Neural cell (in vitro differentiated cells): ENCODE measurements at regions not wholly inside any gene's neighbourhood (a gene's known extent, or its start where the extent isn't known, plus 50 kb on each side); places are given as distances from the start of the nearest gene placed in this dataset.

Source experiments
- H2AFZ ChIP-seq: fragments of 200-600, 300-800 bp; sonication (generic), shearing (Covaris generic); 2 replicates; pipeline ENCODE4 v1.6.0; 2014; ENCODE audit warnings: low read depth, mild to moderate bottlenecking, antibody characterized with exemption, low read length, moderate library complexity
- H3F3A ChIP-seq: fragments of 200-600 bp; shearing (Covaris generic); 2 replicates; pipeline ENCODE4 v1.6.1; 2016; ENCODE audit warnings: mild to moderate bottlenecking, moderate library complexity, mixed read lengths, antibody characterized with exemption, low read length; ENCODE audit not compliant: insufficient read depth, poor library complexity, severe bottlenecking
- H3K27ac ChIP-seq: fragments of 200-600, 300-800 bp; sonication (generic), shearing (Covaris generic); 2 replicates; pipeline ENCODE4 v1.5.1; 2014; ENCODE audit warnings: mild to moderate bottlenecking, low read length, moderate library complexity
- H3K27me3 ChIP-seq: fragments of 300-800, 200-600 bp; sonication (generic), shearing (Covaris generic); 2 replicates; pipeline ENCODE4 v1.6.0; 2014; ENCODE audit warnings: mild to moderate bottlenecking, low read depth, low read length, moderate library complexity; ENCODE audit not compliant: insufficient read depth
- H3K36me3 ChIP-seq: fragments of 300-800, 200-600 bp; sonication (generic), shearing (Covaris generic); 2 replicates; pipeline ENCODE4 v1.5.1; 2014; ENCODE audit warnings: mild to moderate bottlenecking, antibody characterized with exemption, low read length, moderate library complexity; ENCODE audit not compliant: insufficient read depth
- H3K4me2 ChIP-seq: fragments of 300-800, 200-600 bp; sonication (generic), shearing (Covaris generic); 2 replicates; pipeline ENCODE4 v1.6.0; 2014; ENCODE audit warnings: mild to moderate bottlenecking, low read length
- H3K4me3 ChIP-seq: fragments of 300-800, 200-600 bp; sonication (generic), shearing (Covaris generic); 2 replicates; pipeline ENCODE4 v1.5.1; 2014; ENCODE audit warnings: mild to moderate bottlenecking, low read length, moderate library complexity
- H3K79me2 ChIP-seq: fragments of 200-600 bp; shearing (Covaris generic); replicated peaks from 2 replicates; pipeline ENCODE4 v1.6.0; 2014; ENCODE audit warnings: mild to moderate bottlenecking, low read length, moderate library complexity; ENCODE audit not compliant: insufficient read depth
- H3K9ac ChIP-seq: fragments of 300-800, 200-600 bp; sonication (generic), shearing (Covaris generic); 2 replicates; pipeline ENCODE4 v1.6.1; 2016; ENCODE audit warnings: mild to moderate bottlenecking, low read length, mixed read lengths
- H3K9me2 ChIP-seq: fragments of 200-600 bp; shearing (Covaris generic); 2 replicates; pipeline ENCODE4 v1.6.1; 2016; ENCODE audit warnings: mild to moderate bottlenecking, low read length, mixed read lengths; ENCODE audit not compliant: insufficient read depth
- H3K9me3 ChIP-seq: fragments of 200-600, 300-800 bp; sonication (generic), shearing (Covaris generic); 2 replicates; pipeline ENCODE4 v1.6.1; 2016; ENCODE audit warnings: mild to moderate bottlenecking, mixed run types, low read length, moderate library complexity, mixed read lengths
- H4K20me1 ChIP-seq: fragments of 200-600 bp; shearing (Covaris generic); 2 replicates; pipeline ENCODE4 v1.6.1; 2016; ENCODE audit warnings: mild to moderate bottlenecking, mixed run types; ENCODE audit not compliant: insufficient read depth
- EP300 ChIP-seq: fragments of 450-650 bp; conservative IDR thresholded peaks from 2 replicates; pipeline ENCODE4 v1.6.1; 2014; ENCODE audit warnings: antibody characterized with exemption, mild to moderate bottlenecking, moderate library complexity; ENCODE audit not compliant: poor library complexity, severe bottlenecking
- EZH2 ChIP-seq: fragments of 200-600, 300-800 bp; shearing (Covaris generic), sonication (generic); IDR thresholded peaks from 2 replicates; pipeline ENCODE4 v1.6.1; 2014; ENCODE audit warnings: antibody characterized with exemption, low read length, borderline replicate concordance, mild to moderate bottlenecking; ENCODE audit not compliant: insufficient read depth, poor library complexity, severe bottlenecking
- MXI1 ChIP-seq: fragments of 450-650 bp; conservative IDR thresholded peaks from 2 replicates; pipeline ENCODE4 v1.6.1; 2014; ENCODE audit warnings: antibody characterized with exemption, mild to moderate bottlenecking; ENCODE audit not compliant: poor library complexity, severe bottlenecking
- POLR2AphosphoS5 ChIP-seq: IDR thresholded peaks from 2 replicates; pipeline ENCODE4 v1.6.1; 2012
- RAD21 ChIP-seq: fragments of 450-650 bp; conservative IDR thresholded peaks from 2 replicates; pipeline ENCODE4 v1.6.1; 2014; ENCODE audit warnings: antibody characterized with exemption, mild to moderate bottlenecking, moderate library complexity
- SMC3 ChIP-seq: fragments of 450-650 bp; conservative IDR thresholded peaks from 2 replicates; pipeline ENCODE4 v1.6.1; 2014; ENCODE audit warnings: antibody characterized with exemption, mild to moderate bottlenecking, moderate library complexity; ENCODE audit not compliant: poor library complexity
- TAF1 ChIP-seq: IDR thresholded peaks from 2 replicates; pipeline ENCODE4 v1.6.1; 2012; ENCODE audit warnings: low read depth
- TF ChIP-seq, protein P1 (sequence below): IDR thresholded peaks from 2 replicates; pipeline ENCODE4 v1.6.1; 2012; ENCODE audit warnings: borderline replicate concordance
- TF ChIP-seq, protein P2 (sequence below): fragments of 450-650 bp; IDR thresholded peaks from 2 replicates; pipeline ENCODE4 v1.5.1; 2014; ENCODE audit warnings: antibody characterized with exemption, mild to moderate bottlenecking, moderate library complexity; ENCODE audit not compliant: poor library complexity, severe bottlenecking

DNA sequence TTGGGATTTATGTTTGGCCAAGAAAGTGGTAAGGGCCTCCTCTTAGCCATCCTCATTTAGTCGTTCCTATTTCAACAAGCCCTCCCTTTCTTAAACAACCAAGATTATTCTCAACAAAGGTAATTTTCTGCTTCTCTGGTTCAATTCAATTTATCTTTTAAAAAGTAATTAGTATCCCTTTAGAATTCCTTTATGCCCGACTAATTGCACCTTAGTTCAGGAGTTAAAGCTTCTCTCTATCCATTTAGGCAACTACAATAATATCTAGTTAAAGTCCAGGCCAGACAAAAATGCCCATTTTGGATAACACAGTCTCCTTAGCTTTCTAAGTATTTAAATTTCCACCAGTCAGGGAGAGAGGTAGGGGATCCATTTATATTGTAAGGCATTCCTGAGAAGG, 136.7 kb upstream of the MAGI3 start:
- TF ChIP-seq RAD21 (no peak), SMC3 (no peak), EP300 (no peak), MXI1 (no peak), POLR2AphosphoS5 (no peak), EZH2 (no peak), TAF1 (no peak)
- TF ChIP-seq, protein P1, sequence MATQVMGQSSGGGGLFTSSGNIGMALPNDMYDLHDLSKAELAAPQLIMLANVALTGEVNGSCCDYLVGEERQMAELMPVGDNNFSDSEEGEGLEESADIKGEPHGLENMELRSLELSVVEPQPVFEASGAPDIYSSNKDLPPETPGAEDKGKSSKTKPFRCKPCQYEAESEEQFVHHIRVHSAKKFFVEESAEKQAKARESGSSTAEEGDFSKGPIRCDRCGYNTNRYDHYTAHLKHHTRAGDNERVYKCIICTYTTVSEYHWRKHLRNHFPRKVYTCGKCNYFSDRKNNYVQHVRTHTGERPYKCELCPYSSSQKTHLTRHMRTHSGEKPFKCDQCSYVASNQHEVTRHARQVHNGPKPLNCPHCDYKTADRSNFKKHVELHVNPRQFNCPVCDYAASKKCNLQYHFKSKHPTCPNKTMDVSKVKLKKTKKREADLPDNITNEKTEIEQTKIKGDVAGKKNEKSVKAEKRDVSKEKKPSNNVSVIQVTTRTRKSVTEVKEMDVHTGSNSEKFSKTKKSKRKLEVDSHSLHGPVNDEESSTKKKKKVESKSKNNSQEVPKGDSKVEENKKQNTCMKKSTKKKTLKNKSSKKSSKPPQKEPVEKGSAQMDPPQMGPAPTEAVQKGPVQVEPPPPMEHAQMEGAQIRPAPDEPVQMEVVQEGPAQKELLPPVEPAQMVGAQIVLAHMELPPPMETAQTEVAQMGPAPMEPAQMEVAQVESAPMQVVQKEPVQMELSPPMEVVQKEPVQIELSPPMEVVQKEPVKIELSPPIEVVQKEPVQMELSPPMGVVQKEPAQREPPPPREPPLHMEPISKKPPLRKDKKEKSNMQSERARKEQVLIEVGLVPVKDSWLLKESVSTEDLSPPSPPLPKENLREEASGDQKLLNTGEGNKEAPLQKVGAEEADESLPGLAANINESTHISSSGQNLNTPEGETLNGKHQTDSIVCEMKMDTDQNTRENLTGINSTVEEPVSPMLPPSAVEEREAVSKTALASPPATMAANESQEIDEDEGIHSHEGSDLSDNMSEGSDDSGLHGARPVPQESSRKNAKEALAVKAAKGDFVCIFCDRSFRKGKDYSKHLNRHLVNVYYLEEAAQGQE = no peak
- TF ChIP-seq, protein P2, sequence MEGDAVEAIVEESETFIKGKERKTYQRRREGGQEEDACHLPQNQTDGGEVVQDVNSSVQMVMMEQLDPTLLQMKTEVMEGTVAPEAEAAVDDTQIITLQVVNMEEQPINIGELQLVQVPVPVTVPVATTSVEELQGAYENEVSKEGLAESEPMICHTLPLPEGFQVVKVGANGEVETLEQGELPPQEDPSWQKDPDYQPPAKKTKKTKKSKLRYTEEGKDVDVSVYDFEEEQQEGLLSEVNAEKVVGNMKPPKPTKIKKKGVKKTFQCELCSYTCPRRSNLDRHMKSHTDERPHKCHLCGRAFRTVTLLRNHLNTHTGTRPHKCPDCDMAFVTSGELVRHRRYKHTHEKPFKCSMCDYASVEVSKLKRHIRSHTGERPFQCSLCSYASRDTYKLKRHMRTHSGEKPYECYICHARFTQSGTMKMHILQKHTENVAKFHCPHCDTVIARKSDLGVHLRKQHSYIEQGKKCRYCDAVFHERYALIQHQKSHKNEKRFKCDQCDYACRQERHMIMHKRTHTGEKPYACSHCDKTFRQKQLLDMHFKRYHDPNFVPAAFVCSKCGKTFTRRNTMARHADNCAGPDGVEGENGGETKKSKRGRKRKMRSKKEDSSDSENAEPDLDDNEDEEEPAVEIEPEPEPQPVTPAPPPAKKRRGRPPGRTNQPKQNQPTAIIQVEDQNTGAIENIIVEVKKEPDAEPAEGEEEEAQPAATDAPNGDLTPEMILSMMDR = no peak
- Histone ChIP-seq H3K9ac (no peak overlapping the region), H3K27me3 (no peaks in the 10 kb centered on the region), H3K9me2 (no peaks in the 10 kb centered on the region), H3K27ac (no peak overlapping the region), H3K4me3 (no peak overlapping the region), H4K20me1 (no peaks in the 10 kb centered on the region), H3K79me2 (no peaks in the 10 kb centered on the region), H3F3A (no peaks in the 10 kb centered on the region), H2AFZ (no peak overlapping the region), H3K4me2 (no peak overlapping the region), H3K9me3 (no peaks in the 10 kb centered on the region), H3K36me3 (no peaks in the 10 kb centered on the region)

DNA sequence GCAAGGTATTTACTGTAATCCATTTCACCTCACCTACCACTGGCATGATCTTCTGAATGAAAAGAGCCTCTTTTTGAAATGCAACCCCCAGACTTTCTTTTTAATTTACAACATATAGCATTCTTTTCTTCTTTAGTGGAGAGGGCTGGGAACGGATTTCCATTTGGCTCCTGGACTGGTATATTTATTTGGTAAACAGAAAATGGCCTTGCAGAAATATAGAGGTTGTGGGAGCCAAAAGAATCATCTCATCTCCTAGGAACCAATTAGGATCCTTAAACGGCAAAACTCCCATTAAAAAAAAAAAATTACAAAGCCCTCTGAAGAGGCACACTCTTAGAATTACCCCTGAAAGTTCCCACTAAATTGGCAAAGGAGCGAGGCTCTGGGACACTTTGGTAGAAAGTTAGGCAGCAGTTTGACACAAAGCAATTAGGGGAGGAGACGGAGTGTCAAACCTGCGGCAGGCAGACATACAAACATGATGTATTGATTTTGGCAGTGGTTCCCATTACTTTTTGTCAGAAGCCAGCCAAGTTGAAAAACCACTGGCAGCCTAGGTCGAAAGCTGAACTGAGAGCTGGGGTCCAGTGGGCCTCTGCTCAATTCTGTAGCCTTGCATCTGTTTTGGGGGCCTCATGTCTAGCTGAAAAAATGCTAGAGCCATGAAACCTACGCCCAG, 135.1 kb upstream of the MAGI3 start:
- Histone ChIP-seq H3K27me3 (no peaks in the 10 kb centered on the region), H3K36me3 (no peaks in the 10 kb centered on the region), H3K9me2 (no peaks in the 10 kb centered on the region), H3K79me2 (no peaks in the 10 kb centered on the region), H3K4me2 (no peak overlapping the region), H3K4me3 (no peak overlapping the region), H3F3A (no peaks in the 10 kb centered on the region), H3K27ac (no peak overlapping the region), H2AFZ (no peak overlapping the region), H4K20me1 (no peaks in the 10 kb centered on the region), H3K9ac (no peak overlapping the region), H3K9me3 (no peaks in the 10 kb centered on the region)
- TF ChIP-seq RAD21 (no peak), SMC3 (no peak), MXI1 (no peak), EP300 (no peak), EZH2 (no peak), TAF1 (no peak)
- TF ChIP-seq, protein P1 = no peak
